MM.1S (cell line): ENCODE measurements at regions not wholly inside any gene's neighbourhood (a gene's known extent, or its start where the extent isn't known, plus 50 kb on each side); places are given as distances from the start of the nearest gene placed in this dataset.

Experiments
- CTCF ChIP-seq: fragments of 300-600 bp; sonication (generic); IDR thresholded peaks from 2 replicates; pipeline ENCODE4 v1.5.1; 2016; ENCODE audit warnings: antibody characterized with exemption, low read length, mixed read lengths
- EZH2 ChIP-seq: fragments of 300-600 bp; sonication (generic); optimal IDR thresholded peaks from 2 replicates; pipeline ENCODE3; 2017; ENCODE audit warnings: low read depth, mild to moderate bottlenecking, antibody characterized with exemption, low read length, mixed read lengths
- EZH2phosphoT487 ChIP-seq: fragments of 300-600 bp; sonication (generic); IDR thresholded peaks from 2 replicates; pipeline ENCODE4 v1.6.1; 2018; ENCODE audit warnings: antibody characterized with exemption, low read length

DNA sequence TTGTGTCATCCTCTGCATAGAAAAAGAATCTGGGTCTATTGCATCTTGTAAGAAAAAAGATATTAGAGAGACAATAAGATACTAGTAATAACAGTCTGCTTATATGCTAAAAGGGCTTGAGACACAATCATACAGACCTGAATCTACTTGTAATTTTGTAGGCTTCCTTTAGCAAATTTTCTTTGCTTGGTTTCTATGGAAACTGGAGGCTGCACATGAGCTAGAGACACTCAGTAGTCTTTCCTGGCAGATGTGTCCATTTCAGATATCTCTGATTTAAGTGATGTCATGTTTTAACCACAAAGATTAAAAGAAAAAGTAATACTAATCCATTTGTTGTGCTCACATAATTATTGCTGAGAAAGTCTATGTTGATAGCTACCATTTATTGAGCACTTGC, 123.9 kb upstream of the GNAO1 start:
- TF ChIP-seq EZH2 (no peak), CTCF (no peak), EZH2phosphoT487 (no peak)
